Psoas muscle (tissue), 7 donors: ENCODE measurements at regions not wholly inside any gene's neighbourhood (a gene's known extent, or its start where the extent isn't known, plus 50 kb on each side); places are given as distances from the start of the nearest gene placed in this dataset.

ENCODE experiments used
- ATAC-seq, 4 donors: fragments of 200-7000 bp; cut with Tn5 transposase; one replicate each; pipeline ENCODE4 v1.9.1; 2020; ENCODE audit warnings: moderate library complexity in 3 of 4, mild to moderate bottlenecking in 2 of 4
- DNase-seq, 2 donors: peaks; one replicate each; pipeline ENCODE4 v3.0.0-alpha.2; 2020
- H3K27ac ChIP-seq: fragments of 200-600 bp; one replicate; pipeline ENCODE4 v1.8.0; 2022
- H3K27me3 ChIP-seq, 3 donors: fragments of 200-600 bp in 1 of 3; one replicate each; pipeline versions ENCODE4 v1.6.1 to v1.8.0; 2013 to 2022; ENCODE audit warnings: low read length in 2 of 3, mild to moderate bottlenecking in 2 of 3, moderate library complexity in 1 of 3; ENCODE audit not compliant: insufficient read depth in 3 of 3
- H3K36me3 ChIP-seq, 2 donors: fragments of 200-600 bp in 1 of 2; one replicate each; pipeline versions ENCODE4 v1.6.1 to v1.8.0; 2013 to 2022; ENCODE audit warnings: low read depth in 1 of 2, mild to moderate bottlenecking in 1 of 2, moderate library complexity in 1 of 2; ENCODE audit not compliant: insufficient read depth in 1 of 2
- H3K4me1 ChIP-seq: fragments of 200-600 bp; one replicate; pipeline ENCODE4 v1.8.0; 2022
- H3K4me3 ChIP-seq: fragments of 200-600 bp; one replicate; pipeline ENCODE4 v1.8.0; 2022; ENCODE audit warnings: mild to moderate bottlenecking
- H3K9me3 ChIP-seq: fragments of 200-600 bp; one replicate; pipeline ENCODE4 v1.8.0; 2022
- WGBS, 3 donors: extraction: QIAGEN DNeasy Blood & Tissue Kit; methylation state at CpG; one replicate each; pipeline versions ENCODE4 v1.1.6 to v1.1.7; 2013; 5-methylcytosine and 5-hydroxymethylcytosine counted together
- intact Hi-C, 2 donors: fragments of 100-400 bp; cut with DNase I; formaldehyde crosslinking; loops; one replicate each; pipeline versions ENCODE4 v1.11.0 to v1.14.2; 2022
- TF ChIP-seq, protein P1 (sequence below): fragments of 200-600 bp; IDR thresholded peaks from one replicate; pipeline ENCODE4 v1.8.0; 2022; ENCODE audit warnings: antibody characterized with exemption
- donor health status: healthy with polysubstance abuse.
- donor health status: DM: no; HTN: no; CAD: no; lungs with moderate emphysema.
- donor health status: Bipolar disorder and iron deficiency.
- donor health status: healthy.
- donor health status: DM: yes; HTN: yes; CAD: no.
- donor health status: DM: no; HTN: no; CAD: no.
- donor health status: DM: yes; HTN: yes; CAD: no.

DNA sequence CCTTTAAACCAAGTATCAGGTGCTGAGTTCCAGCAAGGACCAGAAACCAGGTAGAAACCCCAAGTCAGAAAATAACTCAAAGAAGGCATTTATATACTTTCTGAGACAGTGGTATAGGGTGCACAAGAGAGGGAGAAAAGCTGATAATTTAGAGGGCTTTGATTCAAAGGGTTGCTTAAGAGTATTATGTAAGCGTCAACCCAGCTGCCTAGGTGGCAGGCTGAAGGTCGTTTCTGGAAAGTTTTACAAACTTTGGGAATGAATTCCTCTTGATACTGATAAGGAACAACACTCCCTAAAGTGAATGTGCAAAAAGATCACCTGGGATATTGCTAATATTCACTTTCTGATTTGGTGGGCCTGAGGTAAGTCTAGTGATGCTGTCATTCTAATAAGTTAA is 800.7 kb downstream of the MAFB start:
- no peak overlapping the region for H3K27ac ChIP-seq
- no peaks in the 10 kb centered on the region for H3K9me3 ChIP-seq
- WGBS, 3 donors = 81 to 90% (median 85%) methylated on average over 2 of the region's 2 CpGs
- ATAC-seq (no peak), DNase-seq (no peak)
- no peaks in the 10 kb centered on the region for H3K27me3 ChIP-seq
- H3K4me1 ChIP-seq = no peaks in the 10 kb centered on the region
- no peak overlapping the region for H3K4me3 ChIP-seq
- intact Hi-C loops = loop anchor here (5.0 to 10.0 kb wide), 5 partner anchors 96 to 1074 kb away; no protein-coding TSS in a partner anchor
- H3K36me3 ChIP-seq = no peaks in the 10 kb centered on the region
- TF ChIP-seq, protein P1, sequence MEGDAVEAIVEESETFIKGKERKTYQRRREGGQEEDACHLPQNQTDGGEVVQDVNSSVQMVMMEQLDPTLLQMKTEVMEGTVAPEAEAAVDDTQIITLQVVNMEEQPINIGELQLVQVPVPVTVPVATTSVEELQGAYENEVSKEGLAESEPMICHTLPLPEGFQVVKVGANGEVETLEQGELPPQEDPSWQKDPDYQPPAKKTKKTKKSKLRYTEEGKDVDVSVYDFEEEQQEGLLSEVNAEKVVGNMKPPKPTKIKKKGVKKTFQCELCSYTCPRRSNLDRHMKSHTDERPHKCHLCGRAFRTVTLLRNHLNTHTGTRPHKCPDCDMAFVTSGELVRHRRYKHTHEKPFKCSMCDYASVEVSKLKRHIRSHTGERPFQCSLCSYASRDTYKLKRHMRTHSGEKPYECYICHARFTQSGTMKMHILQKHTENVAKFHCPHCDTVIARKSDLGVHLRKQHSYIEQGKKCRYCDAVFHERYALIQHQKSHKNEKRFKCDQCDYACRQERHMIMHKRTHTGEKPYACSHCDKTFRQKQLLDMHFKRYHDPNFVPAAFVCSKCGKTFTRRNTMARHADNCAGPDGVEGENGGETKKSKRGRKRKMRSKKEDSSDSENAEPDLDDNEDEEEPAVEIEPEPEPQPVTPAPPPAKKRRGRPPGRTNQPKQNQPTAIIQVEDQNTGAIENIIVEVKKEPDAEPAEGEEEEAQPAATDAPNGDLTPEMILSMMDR = no peak

DNA sequence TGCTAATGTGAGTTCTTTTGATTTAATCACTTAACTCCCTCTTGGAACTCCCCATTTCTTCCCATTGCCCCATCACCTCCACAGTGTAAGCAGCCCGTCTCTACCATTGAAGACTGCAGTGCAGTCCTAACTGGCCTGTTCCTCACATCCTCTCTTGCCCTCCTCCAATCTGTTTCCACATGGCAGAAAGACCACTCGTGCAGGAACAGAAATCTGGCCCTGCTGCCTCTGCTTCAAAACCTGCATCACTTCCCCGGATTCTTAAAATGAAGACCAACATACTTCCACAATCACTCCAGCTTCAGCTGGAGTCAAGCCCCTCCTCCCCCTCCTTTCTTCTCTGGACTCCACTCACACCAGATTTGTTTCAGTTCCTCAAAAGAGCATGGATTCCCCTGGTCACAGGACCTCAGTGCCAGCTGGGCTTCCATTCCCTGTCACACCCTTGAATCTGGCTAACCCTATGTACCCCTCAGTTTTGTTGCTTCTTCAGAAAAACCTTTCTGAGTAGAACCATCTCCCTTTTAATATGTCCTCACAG is 802.3 kb downstream of the MAFB start:
- 55 to 76% (median 59%) methylated on average over 3 of the region's 3 CpGs for WGBS, 3 donors
- Histone ChIP-seq H3K27me3 (no peaks in the 10 kb centered on the region), H3K27ac (no peak overlapping the region), H3K4me3 (no peak overlapping the region), H3K36me3 (no peaks in the 10 kb centered on the region), H3K9me3 (no peaks in the 10 kb centered on the region), H3K4me1 (no peaks in the 10 kb centered on the region)
- TF ChIP-seq, protein P1 = no peak
- peak in 2 of 4 donors; percentile 19 to 52 for ATAC-seq
- DNase-seq = peak in 1 of 2 donors; percentile 26
- intact Hi-C loops = loop anchor here (2.0 to 10.0 kb wide), 6 partner anchors 98 to 1076 kb away; no protein-coding TSS in a partner anchor

DNA sequence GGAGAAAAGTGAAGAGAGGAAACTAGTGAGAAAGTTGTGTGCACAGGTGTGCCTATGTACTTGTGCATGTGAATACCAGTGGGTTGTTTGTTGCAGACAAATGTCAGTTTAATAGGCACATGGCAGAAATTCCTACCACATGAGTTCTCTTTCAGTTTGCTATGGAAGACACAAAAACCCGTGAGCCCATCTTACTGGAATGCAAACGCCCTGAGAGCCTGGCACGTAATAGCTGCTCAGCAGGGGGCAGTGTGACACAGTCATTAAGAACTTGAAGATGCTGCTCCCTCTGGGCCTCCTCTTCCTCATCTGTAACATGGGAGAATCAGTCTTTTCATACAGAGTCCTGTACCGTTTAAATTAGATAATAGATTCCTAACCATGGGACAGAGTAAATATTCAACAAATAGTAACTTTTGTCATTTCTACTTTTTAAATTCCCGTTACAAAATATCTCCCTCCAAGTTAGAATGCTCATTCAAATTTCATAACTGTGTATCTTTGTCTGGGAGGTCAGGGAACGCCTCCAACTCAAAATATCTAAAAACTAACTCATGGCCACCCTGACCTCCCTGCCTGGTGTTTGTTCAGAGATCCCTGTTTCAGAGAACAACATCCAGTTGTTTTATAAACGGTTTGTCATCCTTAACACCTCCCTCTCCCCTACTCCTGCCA is 802.9 kb downstream of the MAFB start:
- no peaks in the 10 kb centered on the region for H3K9me3 ChIP-seq
- intact Hi-C loops = loop anchor here (2.0 to 10.0 kb wide), 6 partner anchors 99 to 1076 kb away; no protein-coding TSS in a partner anchor
- ATAC-seq (peak; percentile 79 to 92 (median 88)), DNase-seq (peak; percentile 68 to 80)
- no peaks in the 10 kb centered on the region for H3K27me3 ChIP-seq
- TF ChIP-seq, protein P1 = peak; percentile 71
- no peaks in the 10 kb centered on the region for H3K4me1 ChIP-seq
- no peak overlapping the region for H3K27ac ChIP-seq
- H3K36me3 ChIP-seq = no peaks in the 10 kb centered on the region
- H3K4me3 ChIP-seq = no peak overlapping the region
- 35 to 58% (median 39%) methylated on average over 7 of the region's 7 CpGs for WGBS, 3 donors

- peaks cover 12% of the 10 kb centered on the region for H3K4me1 ChIP-seq
- DNase-seq (no peak), ATAC-seq (no peak)
- intact Hi-C loops = loop anchor here in 1 of 2 donors (10.0 kb wide), 2 partner anchors 102 to 768 kb away; no protein-coding TSS in a partner anchor
- H3K36me3 ChIP-seq = no peaks in the 10 kb centered on the region
- no peak overlapping the region for H3K27ac ChIP-seq
- TF ChIP-seq, protein P1 = no peak
- H3K4me3 ChIP-seq = no peak overlapping the region
- WGBS, 3 donors = 59 to 69% (median 63%) methylated on average over 1 of the region's 1 CpG
- no peaks in the 10 kb centered on the region for H3K27me3 ChIP-seq
- H3K9me3 ChIP-seq = no peaks in the 10 kb centered on the region
These were observed 806.2 kb downstream of the MAFB start for GRCh38 chr20:39882806-39883205.
